ENCODE measurements at regions not wholly inside any gene's neighbourhood (a gene's known extent, or its start where the extent isn't known, plus 50 kb on each side); places are given as distances from the start of the nearest gene placed in this dataset.
A peak's percentile ranks its signal among the peaks of the same experiment; 100 is the strongest.

GRCh38 chr4:3831529-3832150, 65.5 kb downstream of the ADRA2C start:
- no peak for DNase-seq (ENCODE audit: low spot score)

GRCh38 chr4:3832536-3833220, 66.5 kb downstream of the ADRA2C start:
- DNase-seq (ENCODE audit: low spot score), result no peak

- no peak for DNase-seq (ENCODE audit: low spot score)
Observed at GRCh38 chr4:3833326-3833989, 67.3 kb downstream of the ADRA2C start.

GRCh38 chr4:3834186-3834662, 68.0 kb downstream of the ADRA2C start:
- DNase-seq (ENCODE audit: low spot score), result no peak

- no peak for DNase-seq (ENCODE audit: low spot score)
Observed at GRCh38 chr4:3834663-3835521, 68.7 kb downstream of the ADRA2C start.

- peak; percentile 76 for DNase-seq (ENCODE audit: low spot score)
Observed at GRCh38 chr4:3835527-3836405, 69.6 kb downstream of the ADRA2C start.

- DNase-seq (ENCODE audit: low spot score), result no peak
Observed at GRCh38 chr4:3836406-3836755, 70.2 kb downstream of the ADRA2C start.

- peak; percentile 87 for DNase-seq (ENCODE audit: low spot score)
Observed at GRCh38 chr4:3836756-3837601, 70.8 kb downstream of the ADRA2C start.

- DNase-seq (ENCODE audit: low spot score), result no peak
Observed at GRCh38 chr4:3838437-3839380, 72.5 kb downstream of the ADRA2C start.

- no peak for DNase-seq (ENCODE audit: low spot score)
Observed at GRCh38 chr4:3845094-3845743, 79.0 kb downstream of the ADRA2C start.

GRCh38 chr4:3845744-3846429, 79.7 kb downstream of the ADRA2C start:
- DNase-seq (ENCODE audit: low spot score), result no peak

- no peak for DNase-seq (ENCODE audit: low spot score)
Observed at GRCh38 chr4:3847211-3847940, 81.2 kb downstream of the ADRA2C start.

- no peak for DNase-seq (ENCODE audit: low spot score)
Observed at GRCh38 chr4:3848323-3848722, 82.1 kb downstream of the ADRA2C start.

GRCh38 chr4:3849140-3849539, 83.0 kb downstream of the ADRA2C start:
- no peak for DNase-seq (ENCODE audit: low spot score)

GRCh38 chr4:3850128-3850527, 83.9 kb downstream of the ADRA2C start:
- DNase-seq (ENCODE audit: low spot score), result no peak

GRCh38 chr4:3851211-3851610, 85.0 kb downstream of the ADRA2C start:
- no peak for DNase-seq (ENCODE audit: low spot score)

GRCh38 chr4:3851881-3852280, 85.7 kb downstream of the ADRA2C start:
- no peak for DNase-seq (ENCODE audit: low spot score)
